ENCODE measurements at regions not wholly inside any gene's neighbourhood (a gene's known extent, or its start where the extent isn't known, plus 50 kb on each side); places are given as distances from the start of the nearest gene placed in this dataset.

GRCh38 chr3:24929521-24929920 is 434.9 kb upstream of the THRB start:
- no peak overlapping the region for H3K4me3 ChIP-seq (ENCODE audit: low read depth, low read length)
- no peak for TF ChIP-seq CTCF (IDR thresholded peaks at IDR 0.05; ENCODE audit: borderline replicate concordance, insufficient read depth, low read depth, low read length)

GRCh38 chr3:24933401-24933800 is 438.8 kb upstream of the THRB start:
- TF ChIP-seq CTCF (IDR thresholded peaks at IDR 0.05; ENCODE audit: borderline replicate concordance, insufficient read depth, low read depth, low read length), result no peak
- no peak overlapping the region for H3K4me3 ChIP-seq (ENCODE audit: low read depth, low read length)

DNA sequence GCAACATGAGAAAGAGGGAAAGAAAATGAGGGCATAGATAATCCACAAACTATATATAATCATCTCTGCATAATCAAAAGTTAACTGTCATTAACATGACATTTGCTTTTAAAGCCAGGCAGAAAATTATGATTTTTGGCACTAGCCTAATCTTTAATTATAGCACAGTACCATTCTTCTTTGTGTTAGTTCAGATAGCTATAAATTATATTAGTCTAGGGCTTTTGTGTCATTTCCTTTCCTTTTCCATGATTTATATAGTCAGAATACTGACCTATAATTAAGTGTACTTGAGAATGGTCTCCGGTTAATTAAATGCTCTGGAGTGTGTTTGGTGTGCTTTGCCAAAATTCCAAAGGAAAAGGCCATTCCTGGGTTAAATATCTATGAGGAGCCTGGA is 441.9 kb upstream of the THRB start:
- TF ChIP-seq CTCF (IDR thresholded peaks at IDR 0.05; ENCODE audit: borderline replicate concordance, insufficient read depth, low read depth, low read length), result no peak

DNA sequence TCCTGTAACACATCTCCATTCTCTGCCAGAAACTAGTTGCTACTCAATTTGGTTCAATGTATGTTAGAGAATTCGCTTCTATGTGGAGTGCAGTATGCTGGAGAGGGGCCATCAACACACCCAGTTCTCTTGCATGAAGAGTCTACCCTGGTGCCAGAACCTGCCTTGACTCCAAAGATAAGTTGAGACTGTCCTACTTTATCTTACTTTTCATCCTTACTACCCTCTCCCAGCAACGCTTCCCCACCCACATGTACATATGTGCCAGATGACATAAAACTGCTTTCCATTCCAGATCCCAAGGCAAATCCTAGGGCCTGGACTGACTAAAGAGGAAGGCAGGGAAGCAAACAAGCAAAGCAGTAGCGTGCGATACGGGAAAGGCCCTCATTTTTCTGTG is 442.6 kb upstream of the THRB start:
- H3K4me3 ChIP-seq (ENCODE audit: low read depth, low read length), result no peak overlapping the region
- TF ChIP-seq CTCF (IDR thresholded peaks at IDR 0.05; ENCODE audit: borderline replicate concordance, insufficient read depth, low read depth, low read length), result no peak

More for the DNA sequence above, 441.9 kb upstream of the THRB start:
- H3K4me3 ChIP-seq (ENCODE audit: low read depth, low read length), result no peak overlapping the region

DNA sequence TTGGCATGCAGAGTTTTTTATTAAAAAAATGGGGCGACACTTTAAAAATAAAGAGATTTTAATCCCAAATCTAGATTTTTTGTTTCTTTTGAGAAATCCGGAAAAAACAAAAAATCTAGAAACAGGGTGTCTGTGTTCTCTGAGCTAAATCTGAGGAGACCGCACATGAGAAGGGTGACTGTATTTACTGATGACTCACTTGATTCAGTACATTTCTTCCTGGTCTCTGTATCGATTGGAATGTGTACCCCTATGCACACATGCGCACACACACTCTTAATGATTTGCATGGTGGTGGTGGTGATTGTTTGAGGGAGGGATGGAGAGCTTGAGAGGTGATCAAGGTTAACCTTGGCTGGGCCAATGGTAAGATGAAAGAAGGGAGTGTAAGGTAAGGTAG is 443.1 kb upstream of the THRB start:
- no peak overlapping the region for H3K4me3 ChIP-seq (ENCODE audit: low read depth, low read length)
- no peak for TF ChIP-seq CTCF (IDR thresholded peaks at IDR 0.05; ENCODE audit: borderline replicate concordance, insufficient read depth, low read depth, low read length)

- no peak for TF ChIP-seq CTCF (IDR thresholded peaks at IDR 0.05; ENCODE audit: borderline replicate concordance, insufficient read depth, low read depth, low read length)
- no peak overlapping the region for H3K4me3 ChIP-seq (ENCODE audit: low read depth, low read length)
Observed at GRCh38 chr3:24943961-24944360, 449.3 kb upstream of the THRB start.

DNA sequence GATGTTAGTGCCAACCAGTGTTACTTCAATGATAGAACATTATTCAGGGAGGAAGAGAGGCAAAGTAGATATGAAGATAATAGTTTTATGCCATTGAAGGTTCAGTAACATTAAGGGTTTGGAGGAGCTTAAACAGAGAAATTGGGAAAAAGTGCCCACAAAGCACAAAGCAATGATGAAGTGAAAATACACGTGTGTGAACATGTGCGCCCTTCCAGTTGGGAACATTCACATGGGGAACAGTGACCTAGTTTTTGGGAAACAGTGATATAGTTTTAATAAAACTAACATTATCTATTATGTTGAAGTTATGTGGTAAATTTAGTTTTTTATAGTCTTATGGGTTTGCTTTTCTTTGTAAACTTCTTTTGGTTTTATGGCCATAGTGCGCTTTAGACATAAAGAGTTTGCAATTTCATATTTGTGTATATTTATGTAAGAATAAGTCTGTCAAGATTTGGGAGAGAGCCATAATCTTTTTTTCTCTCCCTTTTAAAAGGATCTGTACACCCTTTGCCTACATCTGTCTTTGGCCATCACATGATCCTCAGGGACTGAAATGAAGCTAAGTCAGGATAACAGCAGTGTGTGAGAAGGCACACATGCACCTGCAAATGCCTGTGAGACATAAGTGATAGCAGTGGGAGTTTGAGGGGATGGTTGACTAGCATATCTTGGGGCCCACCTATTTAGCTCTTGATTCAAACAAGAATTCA is 450.3 kb upstream of the THRB start:
- no peak overlapping the region for H3K4me3 ChIP-seq (ENCODE audit: low read depth, low read length)
- TF ChIP-seq CTCF (IDR thresholded peaks at IDR 0.05; ENCODE audit: borderline replicate concordance, insufficient read depth, low read depth, low read length), result no peak
